ENCODE measurements at regions not wholly inside any gene's neighbourhood (a gene's known extent, or its start where the extent isn't known, plus 50 kb on each side); places are given as distances from the start of the nearest gene placed in this dataset.

DNA sequence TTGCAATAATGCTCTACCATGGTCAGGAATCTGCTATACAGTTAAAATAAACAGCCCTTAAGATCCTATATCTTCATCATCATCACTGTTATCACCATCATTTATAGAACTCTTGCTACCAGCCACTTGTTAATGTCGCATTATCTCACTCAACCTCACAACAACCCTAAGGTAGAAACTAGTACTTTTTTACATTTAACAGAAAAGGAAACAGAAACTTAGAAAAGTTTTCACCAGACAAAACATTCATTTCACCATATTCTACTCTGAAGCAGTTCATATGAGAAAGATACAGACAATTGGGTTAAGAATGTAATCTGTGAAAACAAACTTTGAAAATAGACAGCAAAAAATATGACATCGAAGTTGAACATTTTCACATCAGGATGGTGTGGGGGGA lies 262.6 kb downstream of the ATG4C start:
- Mint-ChIP-seq H3K27me3 (ENCODE audit: low read depth) (peaks cover 31% of the 10 kb centered on the region), H3K36me3 (no peaks in the 10 kb centered on the region), H3K4me1 (peaks cover 2% of the 10 kb centered on the region), H3K9me3 (no peaks in the 10 kb centered on the region), H3K4me3 (no peak overlapping the region), H3K27ac (no peak overlapping the region)
- TF ChIP-seq, protein P1, sequence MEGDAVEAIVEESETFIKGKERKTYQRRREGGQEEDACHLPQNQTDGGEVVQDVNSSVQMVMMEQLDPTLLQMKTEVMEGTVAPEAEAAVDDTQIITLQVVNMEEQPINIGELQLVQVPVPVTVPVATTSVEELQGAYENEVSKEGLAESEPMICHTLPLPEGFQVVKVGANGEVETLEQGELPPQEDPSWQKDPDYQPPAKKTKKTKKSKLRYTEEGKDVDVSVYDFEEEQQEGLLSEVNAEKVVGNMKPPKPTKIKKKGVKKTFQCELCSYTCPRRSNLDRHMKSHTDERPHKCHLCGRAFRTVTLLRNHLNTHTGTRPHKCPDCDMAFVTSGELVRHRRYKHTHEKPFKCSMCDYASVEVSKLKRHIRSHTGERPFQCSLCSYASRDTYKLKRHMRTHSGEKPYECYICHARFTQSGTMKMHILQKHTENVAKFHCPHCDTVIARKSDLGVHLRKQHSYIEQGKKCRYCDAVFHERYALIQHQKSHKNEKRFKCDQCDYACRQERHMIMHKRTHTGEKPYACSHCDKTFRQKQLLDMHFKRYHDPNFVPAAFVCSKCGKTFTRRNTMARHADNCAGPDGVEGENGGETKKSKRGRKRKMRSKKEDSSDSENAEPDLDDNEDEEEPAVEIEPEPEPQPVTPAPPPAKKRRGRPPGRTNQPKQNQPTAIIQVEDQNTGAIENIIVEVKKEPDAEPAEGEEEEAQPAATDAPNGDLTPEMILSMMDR (IDR thresholded peaks at IDR 0.05; ENCODE audit: unreplicated experiment) = no peak
- no peak for DNase-seq (ENCODE audit: low spot score in 2 of 2, unreplicated experiment in 2 of 2)

DNA sequence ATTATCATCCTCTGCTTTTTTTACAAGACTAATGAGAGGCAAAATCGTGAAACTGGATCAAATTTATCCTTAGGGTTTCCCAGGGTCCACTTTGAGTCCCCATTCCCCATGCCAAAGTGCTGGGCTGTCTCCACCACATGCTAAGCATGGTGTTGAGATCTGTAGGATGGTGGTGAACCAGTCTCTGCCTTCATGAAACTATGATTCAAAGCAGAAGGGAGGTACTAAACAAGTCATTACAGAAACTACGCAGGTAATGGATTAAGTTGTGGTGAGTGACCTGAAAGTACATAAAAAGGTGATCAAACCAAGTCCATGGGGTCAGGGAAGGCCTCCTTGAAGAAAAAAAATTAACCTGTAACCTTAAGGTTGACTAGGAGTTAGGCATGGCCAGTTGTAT lies 265.2 kb downstream of the ATG4C start:
- no peak for DNase-seq (ENCODE audit: low spot score in 2 of 2, unreplicated experiment in 2 of 2)
- peaks cover 30% of the 10 kb centered on the region for H3K27me3 Mint-ChIP-seq (ENCODE audit: low read depth)
- no peaks in the 10 kb centered on the region for H3K4me1 Mint-ChIP-seq
- TF ChIP-seq, protein P1 (IDR thresholded peaks at IDR 0.05; ENCODE audit: unreplicated experiment) = no peak
- H3K36me3 Mint-ChIP-seq = no peaks in the 10 kb centered on the region
- H3K27ac Mint-ChIP-seq = no peak overlapping the region
- H3K9me3 Mint-ChIP-seq = no peaks in the 10 kb centered on the region
- H3K4me3 Mint-ChIP-seq = no peak overlapping the region

DNA sequence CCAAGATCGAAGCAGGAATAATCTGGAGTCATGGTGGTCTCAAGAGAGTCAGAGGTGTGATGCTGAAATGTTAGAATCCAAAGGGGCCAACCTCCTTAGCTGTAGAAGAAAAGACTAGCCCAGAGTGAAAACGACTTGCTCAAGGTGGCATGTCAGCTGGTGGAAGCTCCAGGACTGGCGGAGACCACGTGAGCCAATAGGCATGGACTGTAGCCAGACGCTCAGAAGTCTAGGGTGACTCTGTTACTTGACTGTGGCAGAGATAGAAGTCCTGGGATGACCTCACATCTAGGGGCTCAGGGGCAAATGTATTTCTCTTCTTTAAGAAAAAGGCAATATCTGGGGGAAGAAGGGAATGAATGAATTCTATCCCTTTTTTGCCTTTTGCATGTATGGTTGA lies 267.4 kb downstream of the ATG4C start:
- no peak overlapping the region for H3K4me3 Mint-ChIP-seq
- TF ChIP-seq, protein P1 (IDR thresholded peaks at IDR 0.05; ENCODE audit: unreplicated experiment) = no peak

DNA sequence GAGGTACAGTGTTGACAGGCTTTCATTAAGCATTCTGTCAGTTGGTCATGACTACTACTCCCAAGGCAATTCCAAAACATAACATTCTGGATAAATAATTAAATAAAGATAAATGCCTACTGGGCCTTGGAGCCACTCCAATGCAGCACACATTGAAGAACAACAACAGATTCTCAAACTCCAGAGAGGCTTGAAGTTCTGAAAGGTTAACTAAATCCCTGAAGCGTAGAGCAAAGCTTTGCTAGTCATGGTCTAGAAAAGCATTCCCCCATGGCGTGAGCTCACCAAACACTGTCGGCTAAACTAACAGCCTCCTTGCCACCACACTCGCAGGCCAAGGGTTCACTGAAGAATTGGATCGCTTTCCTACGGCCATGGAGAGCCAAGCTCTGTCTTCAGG lies 268.0 kb downstream of the ATG4C start:
- TF ChIP-seq, protein P1 (IDR thresholded peaks at IDR 0.05; ENCODE audit: unreplicated experiment) = no peak
- DNase-seq (ENCODE audit: low spot score in 2 of 2, unreplicated experiment in 2 of 2) = no peak
- peaks cover 28% of the 10 kb centered on the region for H3K27me3 Mint-ChIP-seq (ENCODE audit: low read depth)
- H3K4me1 Mint-ChIP-seq = no peaks in the 10 kb centered on the region
- no peak overlapping the region for H3K4me3 Mint-ChIP-seq
- H3K36me3 Mint-ChIP-seq = no peaks in the 10 kb centered on the region
- H3K27ac Mint-ChIP-seq = no peak overlapping the region
- no peaks in the 10 kb centered on the region for H3K9me3 Mint-ChIP-seq

More for the DNA sequence above, 267.4 kb downstream of the ATG4C start:
- Mint-ChIP-seq H3K36me3 (no peaks in the 10 kb centered on the region), H3K9me3 (no peaks in the 10 kb centered on the region), H3K27ac (no peak overlapping the region), H3K27me3 (ENCODE audit: low read depth) (peaks cover 32% of the 10 kb centered on the region), H3K4me1 (no peaks in the 10 kb centered on the region)
- DNase-seq (ENCODE audit: low spot score in 2 of 2, unreplicated experiment in 2 of 2) = no peak

DNA sequence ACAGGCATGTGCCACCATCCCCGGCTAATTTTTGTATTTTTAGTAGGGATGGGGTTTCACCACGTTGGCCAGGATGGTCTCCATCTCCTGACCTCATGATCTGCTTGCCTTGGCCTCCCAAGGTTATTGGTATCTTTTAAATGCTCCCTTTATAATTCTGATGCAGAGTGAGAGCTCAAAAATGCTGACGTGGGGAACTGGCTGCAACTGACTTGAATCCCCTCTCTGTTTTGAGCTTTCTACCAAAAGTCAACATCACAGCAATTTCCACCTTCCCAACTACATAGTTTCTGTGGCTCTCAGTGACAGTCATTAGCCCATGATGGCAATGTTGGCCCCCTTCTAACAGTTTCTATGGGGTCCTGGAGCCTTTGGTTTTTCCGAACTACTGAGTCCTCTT lies 268.2 kb upstream of the FOXD3 start:
- no peak overlapping the region for H3K27ac Mint-ChIP-seq
- H3K36me3 Mint-ChIP-seq = no peaks in the 10 kb centered on the region
- no peak for DNase-seq (ENCODE audit: low spot score in 2 of 2, unreplicated experiment in 2 of 2)
- no peaks in the 10 kb centered on the region for H3K4me1 Mint-ChIP-seq
- TF ChIP-seq, protein P1 (IDR thresholded peaks at IDR 0.05; ENCODE audit: unreplicated experiment) = no peak
- no peaks in the 10 kb centered on the region for H3K9me3 Mint-ChIP-seq
- H3K4me3 Mint-ChIP-seq = no peak overlapping the region
- H3K27me3 Mint-ChIP-seq (ENCODE audit: low read depth) = peaks cover 25% of the 10 kb centered on the region

DNA sequence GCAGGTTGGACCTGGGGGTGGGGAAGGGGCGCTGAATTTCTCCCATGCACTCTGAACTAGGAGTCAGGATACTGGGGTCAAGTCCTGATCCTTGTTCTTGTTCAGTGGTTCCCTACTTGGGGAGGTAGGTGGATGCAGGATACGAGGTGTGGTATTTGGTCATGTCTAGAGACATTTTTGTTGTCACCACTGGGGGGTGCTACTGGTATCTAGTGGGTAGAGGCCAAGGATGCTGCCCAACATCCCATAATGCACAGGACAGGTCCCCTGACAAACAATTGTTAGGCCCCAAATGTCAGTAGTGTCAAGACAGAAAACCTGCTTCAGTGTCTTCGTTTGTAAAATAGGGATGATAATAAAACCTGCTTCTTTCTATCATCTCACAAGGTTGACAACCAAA lies 259.0 kb upstream of the FOXD3 start:
- no peak overlapping the region for H3K27ac Mint-ChIP-seq
- H3K9me3 Mint-ChIP-seq = peaks cover 3% of the 10 kb centered on the region
- H3K27me3 Mint-ChIP-seq (ENCODE audit: low read depth) = peaks cover 26% of the 10 kb centered on the region
- H3K36me3 Mint-ChIP-seq = no peaks in the 10 kb centered on the region
- no peaks in the 10 kb centered on the region for H3K4me1 Mint-ChIP-seq
- DNase-seq (ENCODE audit: low spot score in 2 of 2, unreplicated experiment in 2 of 2) = no peak
- H3K4me3 Mint-ChIP-seq = no peak overlapping the region
- TF ChIP-seq, protein P1 (IDR thresholded peaks at IDR 0.05; ENCODE audit: unreplicated experiment) = no peak

All from mesothelial cell of epicardium (in vitro differentiated cells).